ENCODE measurements at regions not wholly inside any gene's neighbourhood (a gene's known extent, or its start where the extent isn't known, plus 50 kb on each side); places are given as distances from the start of the nearest gene placed in this dataset.

GRCh38 chr4:146088690-146089089 lies 86.8 kb upstream of the LSM6 start:
- TF ChIP-seq POLR2A (IDR thresholded peaks at IDR 0.05) = no peak
- TF ChIP-seq, protein P1, sequence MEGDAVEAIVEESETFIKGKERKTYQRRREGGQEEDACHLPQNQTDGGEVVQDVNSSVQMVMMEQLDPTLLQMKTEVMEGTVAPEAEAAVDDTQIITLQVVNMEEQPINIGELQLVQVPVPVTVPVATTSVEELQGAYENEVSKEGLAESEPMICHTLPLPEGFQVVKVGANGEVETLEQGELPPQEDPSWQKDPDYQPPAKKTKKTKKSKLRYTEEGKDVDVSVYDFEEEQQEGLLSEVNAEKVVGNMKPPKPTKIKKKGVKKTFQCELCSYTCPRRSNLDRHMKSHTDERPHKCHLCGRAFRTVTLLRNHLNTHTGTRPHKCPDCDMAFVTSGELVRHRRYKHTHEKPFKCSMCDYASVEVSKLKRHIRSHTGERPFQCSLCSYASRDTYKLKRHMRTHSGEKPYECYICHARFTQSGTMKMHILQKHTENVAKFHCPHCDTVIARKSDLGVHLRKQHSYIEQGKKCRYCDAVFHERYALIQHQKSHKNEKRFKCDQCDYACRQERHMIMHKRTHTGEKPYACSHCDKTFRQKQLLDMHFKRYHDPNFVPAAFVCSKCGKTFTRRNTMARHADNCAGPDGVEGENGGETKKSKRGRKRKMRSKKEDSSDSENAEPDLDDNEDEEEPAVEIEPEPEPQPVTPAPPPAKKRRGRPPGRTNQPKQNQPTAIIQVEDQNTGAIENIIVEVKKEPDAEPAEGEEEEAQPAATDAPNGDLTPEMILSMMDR (IDR thresholded peaks at IDR 0.05) = no peak
- no peak for TF ChIP-seq EP300 (IDR thresholded peaks at IDR 0.05)

Data from ovary (tissue), 3 donors.